Esophagus squamous epithelium (tissue), 4 donors: ENCODE measurements at regions not wholly inside any gene's neighbourhood (a gene's known extent, or its start where the extent isn't known, plus 50 kb on each side); places are given as distances from the start of the nearest gene placed in this dataset.

Source experiments
- POLR2A ChIP-seq, 4 donors: fragments of 450-650 bp; IDR thresholded peaks; one replicate each; pipeline ENCODE4 v1.6.1; 2017; ENCODE audit warnings: antibody characterized with exemption in 4 of 4, mild to moderate bottlenecking in 4 of 4, moderate library complexity in 3 of 4
- TF ChIP-seq, protein P1 (sequence below), 6 experiments: fragments of 450-650 bp in 4 of 6; fragments of 200-600 bp in 2 of 6; sonication (generic) in 2 of 6; IDR thresholded peaks; one replicate each; pipeline ENCODE4 v1.5.1; 2016 to 2019; ENCODE audit warnings: antibody characterized with exemption in 6 of 6, mild to moderate bottlenecking in 4 of 6, moderate library complexity in 4 of 6

DNA sequence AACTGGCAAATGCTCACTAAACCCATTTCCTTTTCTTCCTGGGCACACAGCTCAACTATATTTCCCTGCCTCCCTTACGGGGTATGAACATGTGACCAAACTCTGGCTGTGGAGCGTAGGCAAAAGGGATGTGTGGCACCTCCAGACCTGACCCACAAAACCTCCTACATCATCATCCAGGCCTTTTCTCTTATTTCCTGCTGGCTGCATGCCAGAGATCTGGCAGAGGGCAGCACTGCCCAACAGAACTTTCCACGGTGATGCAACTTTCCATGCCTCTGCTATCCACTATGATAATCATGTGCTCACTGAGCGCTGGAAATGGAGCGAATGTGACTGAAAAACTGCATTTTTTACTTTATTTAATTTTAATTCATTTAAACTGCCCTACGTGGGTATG is 99.6 kb upstream of the CACNA1E start:
- TF ChIP-seq, protein P1, sequence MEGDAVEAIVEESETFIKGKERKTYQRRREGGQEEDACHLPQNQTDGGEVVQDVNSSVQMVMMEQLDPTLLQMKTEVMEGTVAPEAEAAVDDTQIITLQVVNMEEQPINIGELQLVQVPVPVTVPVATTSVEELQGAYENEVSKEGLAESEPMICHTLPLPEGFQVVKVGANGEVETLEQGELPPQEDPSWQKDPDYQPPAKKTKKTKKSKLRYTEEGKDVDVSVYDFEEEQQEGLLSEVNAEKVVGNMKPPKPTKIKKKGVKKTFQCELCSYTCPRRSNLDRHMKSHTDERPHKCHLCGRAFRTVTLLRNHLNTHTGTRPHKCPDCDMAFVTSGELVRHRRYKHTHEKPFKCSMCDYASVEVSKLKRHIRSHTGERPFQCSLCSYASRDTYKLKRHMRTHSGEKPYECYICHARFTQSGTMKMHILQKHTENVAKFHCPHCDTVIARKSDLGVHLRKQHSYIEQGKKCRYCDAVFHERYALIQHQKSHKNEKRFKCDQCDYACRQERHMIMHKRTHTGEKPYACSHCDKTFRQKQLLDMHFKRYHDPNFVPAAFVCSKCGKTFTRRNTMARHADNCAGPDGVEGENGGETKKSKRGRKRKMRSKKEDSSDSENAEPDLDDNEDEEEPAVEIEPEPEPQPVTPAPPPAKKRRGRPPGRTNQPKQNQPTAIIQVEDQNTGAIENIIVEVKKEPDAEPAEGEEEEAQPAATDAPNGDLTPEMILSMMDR (IDR thresholded peaks at IDR 0.05): no peak
- TF ChIP-seq POLR2A (IDR thresholded peaks at IDR 0.05): no peak
